Kidney (tissue), 13 donors: ENCODE measurements at regions not wholly inside any gene's neighbourhood (a gene's known extent, or its start where the extent isn't known, plus 50 kb on each side); places are given as distances from the start of the nearest gene placed in this dataset.

Source experiments
- DNase-seq, 5 donors: peaks; one replicate each; pipeline ENCODE4 v3.0.0-alpha.2; 2013 to 2020
- FAIRE-seq: peaks from 2 replicates; lab custom pipeline; 2012; peaks lifted over from hg19 to GRCh38; lab: Jason Lieb, UNC
- H3K27ac ChIP-seq, 2 donors: one replicate each; pipeline ENCODE4 v1.7.0; 2013; ENCODE audit warnings: low read depth in 2 of 2, low read length in 2 of 2, inconsistent platforms in 1 of 2
- H3K27me3 ChIP-seq: one replicate; pipeline ENCODE4 v1.7.1; 2013; ENCODE audit warnings: low read length, inconsistent platforms; ENCODE audit not compliant: control insufficient read depth, insufficient read depth
- H3K36me3 ChIP-seq, 3 donors: one replicate each; pipeline versions ENCODE4 v1.7.0 to v1.7.1; 2013; ENCODE audit warnings: low read length in 3 of 3, control low read depth in 1 of 3, inconsistent platforms in 1 of 3; ENCODE audit not compliant: insufficient read depth in 3 of 3, control insufficient read depth in 2 of 3
- H3K4me1 ChIP-seq, 3 donors: one replicate each; pipeline versions ENCODE4 v1.7.0 to v1.7.1; 2013; ENCODE audit warnings: low read length in 3 of 3, inconsistent platforms in 1 of 3, low read depth in 1 of 3; ENCODE audit not compliant: control insufficient read depth in 2 of 3, insufficient read depth in 2 of 3
- H3K4me3 ChIP-seq, 3 donors: one replicate each; pipeline versions ENCODE4 v1.7.0 to v1.8.1; 2013; ENCODE audit warnings: low read length in 3 of 3, control low read depth in 1 of 3, inconsistent platforms in 1 of 3
- H3K9ac ChIP-seq, 3 donors: one replicate each; pipeline versions ENCODE4 v1.7.0 to v1.7.1; 2013; ENCODE audit warnings: low read length in 3 of 3, control low read depth in 1 of 3, inconsistent platforms in 1 of 3
- H3K9me3 ChIP-seq, 3 donors: one replicate each; pipeline versions ENCODE4 v1.7.0 to v1.7.1; 2013; ENCODE audit warnings: low read length in 3 of 3, control low read depth in 1 of 3, inconsistent platforms in 1 of 3; ENCODE audit not compliant: control insufficient read depth in 2 of 3, insufficient read depth in 1 of 3
- CTCF ChIP-seq: IDR thresholded peaks from 3 replicates; pipeline ENCODE4 v1.5.1; 2012; ENCODE audit warnings: mild to moderate bottlenecking, moderate library complexity, borderline replicate concordance; ENCODE audit not compliant: insufficient read depth; ENCODE audit errors: extremely low read depth
- intact Hi-C: fragments of 100-400 bp; cut with DNase I; formaldehyde crosslinking; loops from one replicate; pipeline ENCODE4 v1.11.1; 2022
- donor health status: control.
- donor health status: control.
- donor health status: control.
- donor health status: control.
- donor health status: control.
- donor health status: DM: yes; HTN: yes; CAD: no.
- donor health status: Normal renal cell carcinoma (clear cell type).

DNA sequence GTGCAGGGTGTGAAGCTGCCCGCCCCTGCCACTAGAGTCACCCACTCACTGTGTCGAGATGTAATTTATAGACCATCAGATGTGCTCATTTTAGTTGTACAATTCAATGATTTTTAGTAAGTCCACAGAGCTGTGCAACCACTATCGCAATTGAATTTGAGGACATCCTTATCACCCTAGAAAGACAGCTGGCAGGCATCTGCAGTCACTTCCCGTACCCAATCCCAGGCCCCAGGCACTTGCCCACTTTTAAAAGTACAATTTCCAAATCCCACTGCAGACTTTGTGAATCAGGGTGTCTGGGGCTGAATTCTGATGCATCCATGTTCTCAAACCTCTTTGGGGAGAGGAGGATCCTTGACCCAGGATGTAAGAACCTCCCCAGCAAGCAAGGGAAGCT is 521.3 kb upstream of the SALL3 start:
- DNase-seq (no peak), FAIRE-seq (no peak)
- no peak overlapping the region for H3K4me3 ChIP-seq

DNA sequence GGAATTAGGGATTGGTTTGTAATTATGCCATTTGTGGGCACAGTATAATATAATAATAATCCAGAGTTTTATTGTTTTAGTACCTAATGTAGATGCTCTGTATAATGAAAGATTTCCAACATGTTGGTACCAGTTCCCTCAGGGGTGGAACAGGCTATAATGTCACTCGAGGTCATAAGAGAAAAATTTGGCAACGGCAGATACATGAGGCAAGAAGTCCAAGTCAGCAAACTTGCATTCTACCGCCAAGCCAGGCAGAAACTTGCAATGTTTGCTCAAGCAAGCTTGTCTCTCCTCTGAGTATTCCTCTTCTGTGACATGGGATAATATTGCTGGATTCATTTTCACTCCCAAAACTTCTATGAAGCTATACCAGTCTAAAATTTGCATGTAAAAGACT is 520.0 kb upstream of the SALL3 start:
- Histone ChIP-seq H3K27ac (no peak overlapping the region), H3K4me1 (no peaks in the 10 kb centered on the region), H3K9ac (no peak overlapping the region), H3K27me3 (no peaks in the 10 kb centered on the region), H3K9me3 (peaks cover 0 to 7% (median 4%) of the 10 kb centered on the region in 3 donors), H3K36me3 (no peaks in the 10 kb centered on the region), H3K4me3 (no peak overlapping the region)
- intact Hi-C loops: no loop called here
- no peak for FAIRE-seq
- DNase-seq: no peak
- TF ChIP-seq CTCF: no peak

More for the DNA sequence above, 521.3 kb upstream of the SALL3 start:
- H3K9me3 ChIP-seq: no peaks in the 10 kb centered on the region
- no peak overlapping the region for H3K9ac ChIP-seq
- intact Hi-C loops: no loop called here
- no peaks in the 10 kb centered on the region for H3K4me1 ChIP-seq
- no peaks in the 10 kb centered on the region for H3K27me3 ChIP-seq
- no peak for TF ChIP-seq CTCF
- no peak overlapping the region for H3K27ac ChIP-seq
- no peaks in the 10 kb centered on the region for H3K36me3 ChIP-seq

DNA sequence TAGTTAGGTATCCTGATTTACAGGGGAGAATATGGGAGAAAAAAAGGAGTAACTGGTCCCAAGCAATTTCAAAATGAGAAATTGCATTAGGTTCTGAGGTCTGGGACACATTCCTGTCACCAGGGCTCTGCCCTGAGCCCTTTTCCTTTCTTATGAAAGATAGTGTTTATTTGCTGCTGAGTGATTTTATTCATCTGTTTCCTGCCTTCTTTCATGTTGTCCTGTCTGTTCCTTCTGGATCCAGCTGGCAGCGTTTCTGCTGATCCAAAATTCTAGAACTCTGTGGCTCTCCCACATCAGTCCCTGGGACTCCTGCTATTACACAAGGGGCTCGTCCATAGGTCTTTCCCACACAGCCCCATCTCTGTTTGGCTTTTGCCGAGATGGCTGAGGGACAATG is 519.1 kb upstream of the SALL3 start:
- Histone ChIP-seq H3K4me1 (no peaks in the 10 kb centered on the region), H3K4me3 (no peak overlapping the region), H3K9ac (no peak overlapping the region), H3K9me3 (peaks cover 0 to 7% (median 4%) of the 10 kb centered on the region in 3 donors), H3K36me3 (no peaks in the 10 kb centered on the region), H3K27me3 (no peaks in the 10 kb centered on the region), H3K27ac (no peak overlapping the region)
- FAIRE-seq: no peak
- TF ChIP-seq CTCF: no peak
- no peak for DNase-seq
- intact Hi-C loops: no loop called here

- no peak for FAIRE-seq
Measured at GRCh38 chr18:78473563-78473962, 506.1 kb upstream of the SALL3 start.

More at GRCh38 chr18:78473563-78473962, 506.1 kb upstream of the SALL3 start:
- intact Hi-C loops: no loop called here
- TF ChIP-seq CTCF: no peak
- H3K27ac ChIP-seq: no peak overlapping the region
- H3K4me1 ChIP-seq: no peaks in the 10 kb centered on the region
- no peak overlapping the region for H3K9ac ChIP-seq
- no peak overlapping the region for H3K4me3 ChIP-seq
- DNase-seq: no peak
- no peaks in the 10 kb centered on the region for H3K36me3 ChIP-seq
- H3K9me3 ChIP-seq: no peaks in the 10 kb centered on the region
- no peaks in the 10 kb centered on the region for H3K27me3 ChIP-seq
